ENCODE measurements at regions not wholly inside any gene's neighbourhood (a gene's known extent, or its start where the extent isn't known, plus 50 kb on each side); places are given as distances from the start of the nearest gene placed in this dataset.

DNA sequence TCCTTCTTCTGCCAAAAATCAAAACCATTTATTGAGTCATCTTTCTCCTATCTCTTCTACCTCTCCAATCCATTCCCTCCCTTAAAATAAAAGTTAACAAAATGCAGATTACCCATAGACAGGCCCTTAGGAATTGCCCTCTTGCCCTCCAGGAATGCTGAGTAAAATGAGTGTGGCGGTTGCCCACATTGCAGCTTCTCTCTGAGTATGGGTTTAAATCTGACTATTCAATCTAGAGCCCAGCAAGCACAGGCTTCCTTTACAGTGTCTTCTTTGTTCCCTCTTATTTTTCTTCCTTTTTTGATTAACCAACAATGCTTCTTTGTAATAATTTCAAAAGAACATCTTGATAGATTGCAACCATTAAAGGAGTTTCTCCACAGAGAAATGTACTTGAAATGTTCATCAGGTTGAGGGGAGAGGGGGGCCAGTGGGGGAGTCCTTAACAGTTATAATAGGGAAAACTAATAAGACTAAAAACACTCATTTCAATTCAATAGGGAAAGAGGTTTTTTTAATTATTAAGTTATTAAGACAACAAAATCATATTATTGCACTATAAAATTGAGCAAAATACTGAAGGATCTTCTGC lies 135.3 kb upstream of the LMCD1 start:
- TF ChIP-seq SPI1 (IDR thresholded peaks at IDR 0.05; ENCODE audit: low read depth, low read length) (no peak), POLR2A (IDR thresholded peaks at IDR 0.05; ENCODE audit: low read depth, low read length) (no peak)

All from GM12891 (cell line).